Osteoblast (primary cell): ENCODE measurements at regions not wholly inside any gene's neighbourhood (a gene's known extent, or its start where the extent isn't known, plus 50 kb on each side); places are given as distances from the start of the nearest gene placed in this dataset.

Experiments
- DNase-seq: peaks from one replicate; pipeline ENCODE4 v3.0.0; 2011; ENCODE audit warnings: low spot score, mixed read lengths; ENCODE audit not compliant: insufficient read length; ENCODE audit errors: missing footprints
- H2AFZ ChIP-seq: 2 replicates; pipeline ENCODE4 v1.6.0; 2011; ENCODE audit warnings: mild to moderate bottlenecking, low read length
- H3K27ac ChIP-seq: 2 replicates; pipeline ENCODE4 v1.5.1; 2011; ENCODE audit warnings: mild to moderate bottlenecking, low read depth, low read length, moderate library complexity
- H3K27me3 ChIP-seq: 2 replicates; pipeline ENCODE4 v1.6.0; 2012; ENCODE audit warnings: mild to moderate bottlenecking, control low read depth, inconsistent platforms, low read length, moderate library complexity; ENCODE audit not compliant: insufficient read depth
- H3K36me3 ChIP-seq: 2 replicates; pipeline ENCODE4 v1.5.1; 2011; ENCODE audit warnings: mild to moderate bottlenecking, low read length, control low read depth, moderate library complexity; ENCODE audit not compliant: insufficient read depth
- H3K4me1 ChIP-seq: 2 replicates; pipeline ENCODE4 v1.5.1; 2011; ENCODE audit warnings: mild to moderate bottlenecking, low read length, control low read depth, moderate library complexity; ENCODE audit not compliant: insufficient read depth
- H3K4me2 ChIP-seq: 2 replicates; pipeline ENCODE4 v1.6.0; 2011; ENCODE audit warnings: mild to moderate bottlenecking, low read length; ENCODE audit not compliant: insufficient read depth
- H3K4me3 ChIP-seq: fragments of 200-600 bp; sonication (generic); 3 replicates; pipeline ENCODE4 v1.5.1; 2012; ENCODE audit warnings: mild to moderate bottlenecking, low read length, inconsistent platforms; ENCODE audit not compliant: insufficient read depth
- H3K79me2 ChIP-seq: 2 replicates; pipeline ENCODE4 v1.6.0; 2012; ENCODE audit warnings: mild to moderate bottlenecking, low read length, control low read depth, inconsistent platforms; ENCODE audit not compliant: insufficient read depth
- H3K9me3 ChIP-seq: 2 replicates; pipeline ENCODE4 v1.5.1; 2011; ENCODE audit warnings: low read depth, low read length, control low read depth
- H4K20me1 ChIP-seq: 2 replicates; pipeline ENCODE4 v1.6.0; 2012; ENCODE audit warnings: mild to moderate bottlenecking, low read length, control low read depth; ENCODE audit not compliant: insufficient read depth
- CTCF ChIP-seq: IDR thresholded peaks from 2 replicates; pipeline ENCODE4 v1.5.1; 2011; ENCODE audit warnings: mild to moderate bottlenecking, low read depth, low read length, moderate library complexity; ENCODE audit errors: extremely low read depth

- TF ChIP-seq CTCF: no peak
- DNase-seq: no peak
- Histone ChIP-seq H3K27me3 (no peaks in the 10 kb centered on the region), H3K4me3 (no peak overlapping the region), H3K36me3 (no peaks in the 10 kb centered on the region), H2AFZ (no peak overlapping the region), H3K4me2 (no peak overlapping the region), H3K9me3 (no peaks in the 10 kb centered on the region), H3K27ac (no peak overlapping the region), H3K4me1 (peaks cover 36% of the 10 kb centered on the region), H4K20me1 (no peaks in the 10 kb centered on the region), H3K79me2 (no peaks in the 10 kb centered on the region)
Measured at GRCh38 chr12:19849208-19849607, 409.9 kb downstream of the AEBP2 start.

- TF ChIP-seq CTCF: no peak
Measured at GRCh38 chr12:19850346-19851065, 411.2 kb downstream of the AEBP2 start.

DNA sequence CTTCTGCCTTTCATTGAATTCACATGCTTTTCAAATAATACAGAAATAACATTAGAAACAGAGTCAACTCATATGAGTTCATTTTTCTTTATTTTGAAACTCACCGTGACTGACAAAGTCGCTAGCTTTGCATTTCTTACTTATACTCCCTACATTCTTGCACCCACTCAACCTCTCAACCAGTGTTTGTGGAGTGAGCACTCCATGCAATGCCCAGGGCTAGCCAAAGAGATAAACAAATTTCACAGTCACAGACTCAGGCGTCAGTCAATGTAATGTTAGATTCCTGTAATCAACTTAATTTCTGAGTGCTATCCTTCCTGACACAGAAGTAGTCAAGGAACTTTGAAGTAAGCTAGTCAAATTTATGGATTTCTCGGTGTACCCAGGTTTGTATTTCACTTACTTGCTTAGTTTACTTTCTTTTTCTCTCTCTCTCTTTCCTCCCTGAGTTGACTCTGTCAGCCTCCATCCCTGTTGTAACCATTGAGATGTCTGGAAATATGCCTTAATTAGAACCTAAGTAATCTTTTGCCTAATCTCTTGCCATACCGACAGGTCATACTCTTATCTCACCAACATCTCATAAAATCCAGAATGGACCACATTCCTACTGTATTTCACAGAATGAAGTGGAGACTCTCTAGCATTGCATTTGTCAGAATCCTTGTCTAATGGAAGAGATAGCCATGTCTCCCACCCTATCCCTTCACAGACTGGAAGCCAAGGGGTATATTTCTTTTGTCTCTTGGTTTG, 413.0 kb downstream of the AEBP2 start:
- peaks cover 29% of the 10 kb centered on the region for H3K4me1 ChIP-seq
- no peak for TF ChIP-seq CTCF
- H4K20me1 ChIP-seq: no peaks in the 10 kb centered on the region
- H2AFZ ChIP-seq: no peak overlapping the region
- no peak overlapping the region for H3K4me2 ChIP-seq
- H3K9me3 ChIP-seq: no peaks in the 10 kb centered on the region
- no peak for DNase-seq
- no peak overlapping the region for H3K4me3 ChIP-seq
- H3K27ac ChIP-seq: no peak overlapping the region
- H3K36me3 ChIP-seq: no peaks in the 10 kb centered on the region
- H3K79me2 ChIP-seq: no peaks in the 10 kb centered on the region
- H3K27me3 ChIP-seq: no peaks in the 10 kb centered on the region

More at GRCh38 chr12:19850346-19851065, 411.2 kb downstream of the AEBP2 start:
- Histone ChIP-seq H3K4me3 (peak overlapping the region; percentile 18), H3K27me3 (no peaks in the 10 kb centered on the region), H3K4me2 (peak overlapping the region; percentile 32), H3K36me3 (no peaks in the 10 kb centered on the region), H3K4me1 (peaks cover 36% of the 10 kb centered on the region), H3K9me3 (no peaks in the 10 kb centered on the region), H4K20me1 (no peaks in the 10 kb centered on the region), H2AFZ (peak overlapping the region; percentile 7), H3K27ac (peak overlapping the region; percentile 70), H3K79me2 (no peaks in the 10 kb centered on the region)
- peak; percentile 66 for DNase-seq

DNA sequence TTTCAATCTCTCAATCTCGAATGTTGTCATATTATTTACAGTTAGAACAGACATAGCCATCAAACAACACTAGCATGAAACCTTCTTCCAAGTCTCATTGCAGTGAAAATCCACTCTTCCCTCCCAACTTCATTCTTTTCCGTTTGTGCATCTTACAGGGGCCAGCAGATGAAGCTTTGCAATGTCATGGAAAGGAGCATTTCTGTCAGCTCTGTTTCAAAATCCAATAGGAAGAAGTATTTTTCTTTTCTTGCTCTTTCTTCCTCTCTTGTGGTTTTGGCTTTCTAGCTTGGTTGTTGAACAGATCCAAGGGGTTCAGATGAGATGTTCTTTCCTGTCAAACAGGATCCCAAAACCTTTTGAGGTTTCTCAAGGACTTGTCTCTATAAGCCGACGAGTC, 416.6 kb downstream of the AEBP2 start:
- no peak for TF ChIP-seq CTCF
- Histone ChIP-seq H3K4me3 (peak overlapping the region; percentile 3), H3K4me1 (peaks cover 12% of the 10 kb centered on the region), H3K79me2 (no peaks in the 10 kb centered on the region), H3K4me2 (peak overlapping the region; percentile 10), H3K36me3 (no peaks in the 10 kb centered on the region), H3K27ac (no peak overlapping the region), H3K9me3 (no peaks in the 10 kb centered on the region), H4K20me1 (no peaks in the 10 kb centered on the region), H2AFZ (peak overlapping the region; percentile 48), H3K27me3 (no peaks in the 10 kb centered on the region)
- no peak for DNase-seq
